Natural killer cell (primary cell): ENCODE measurements at regions not wholly inside any gene's neighbourhood (a gene's known extent, or its start where the extent isn't known, plus 50 kb on each side); places are given as distances from the start of the nearest gene placed in this dataset.

ENCODE experiments used
- ATAC-seq, 3 donors: fragments of 150-1000 bp in 2 of 3; fragments of 200-7000 bp in 1 of 3; cut with Tn5 transposase; 1 replicate in 1 of 3; 2 replicates in 2 of 3; pipeline ENCODE4 v1.10.0; 2021; ENCODE audit warnings: mild to moderate bottlenecking in 2 of 3, moderate library complexity in 2 of 3
- DNase-seq, 2 donors: peaks; one replicate each; pipeline versions ENCODE4 v3.0.0 to v3.0.0-alpha.2; 2013 to 2021; ENCODE audit warnings: mixed read lengths in 1 of 2
- H3K27ac ChIP-seq: one replicate; pipeline ENCODE4 v1.5.1; 2013; ENCODE audit warnings: mild to moderate bottlenecking, low read length
- H3K27me3 ChIP-seq: one replicate; pipeline ENCODE4 v1.6.1; 2013; ENCODE audit warnings: low read length; ENCODE audit not compliant: control insufficient read depth, insufficient read depth
- H3K36me3 ChIP-seq: one replicate; pipeline ENCODE4 v1.6.1; 2013; ENCODE audit warnings: low read length; ENCODE audit not compliant: control insufficient read depth, insufficient read depth
- H3K4me1 ChIP-seq: one replicate; pipeline ENCODE4 v1.6.1; 2013; ENCODE audit warnings: low read length; ENCODE audit not compliant: control insufficient read depth, insufficient read depth
- H3K4me3 ChIP-seq: one replicate; pipeline ENCODE4 v1.5.1; 2013; ENCODE audit warnings: low read length
- H3K9me3 ChIP-seq: one replicate; pipeline ENCODE4 v1.6.1; 2013; ENCODE audit warnings: low read length; ENCODE audit not compliant: control insufficient read depth, insufficient read depth
- H3K27ac Mint-ChIP-seq, 2 donors: one replicate each; pipeline ENCODE4 v1.8.0; 2022; ENCODE audit warnings: mild to moderate bottlenecking in 2 of 2, mixed read lengths in 2 of 2, moderate library complexity in 1 of 2
- H3K27me3 Mint-ChIP-seq, 2 donors: one replicate each; pipeline ENCODE4 v1.8.0; 2022; ENCODE audit warnings: low read depth in 2 of 2, mixed read lengths in 2 of 2
- H3K36me3 Mint-ChIP-seq: one replicate; pipeline ENCODE4 v1.8.0; 2022; ENCODE audit warnings: mixed read lengths
- H3K4me1 Mint-ChIP-seq, 2 donors: one replicate each; pipeline ENCODE4 v1.8.0; 2022; ENCODE audit warnings: mixed read lengths in 2 of 2
- H3K4me3 Mint-ChIP-seq: one replicate; pipeline ENCODE4 v1.8.0; 2022; ENCODE audit warnings: mild to moderate bottlenecking, moderate library complexity, mixed read lengths
- H3K9me3 Mint-ChIP-seq, 2 donors: one replicate each; pipeline ENCODE4 v1.8.0; 2022; ENCODE audit warnings: mixed read lengths in 2 of 2
- WGBS: methylation state at CpG from one replicate; pipeline ENCODE4 v1.1.7; 2013; ENCODE audit warnings: missing lambda C conversion rate; ENCODE audit not compliant: insufficient coverage; 5-methylcytosine and 5-hydroxymethylcytosine counted together
- intact Hi-C: fragments of 100-400 bp; cut with micrococcal nuclease; formaldehyde crosslinking; loops from one replicate; pipeline ENCODE4 v1.14.2; 2022
- TF ChIP-seq, protein P1 (sequence below): fragments of 200-600 bp; IDR thresholded peaks from one replicate; pipeline ENCODE4 v1.8.0; 2022; ENCODE audit warnings: antibody characterized with exemption

GRCh38 chr18:10116574-10116973 is 202.8 kb downstream of the VAPA start:
- Mint-ChIP-seq H3K36me3 (no peaks in the 10 kb centered on the region), H3K27ac (no peak overlapping the region), H3K27me3 (no peaks in the 10 kb centered on the region), H3K9me3 (no peaks in the 10 kb centered on the region), H3K4me1 (no peaks in the 10 kb centered on the region), H3K4me3 (no peak overlapping the region)
- H3K27me3 ChIP-seq = no peaks in the 10 kb centered on the region
- TF ChIP-seq, protein P1, sequence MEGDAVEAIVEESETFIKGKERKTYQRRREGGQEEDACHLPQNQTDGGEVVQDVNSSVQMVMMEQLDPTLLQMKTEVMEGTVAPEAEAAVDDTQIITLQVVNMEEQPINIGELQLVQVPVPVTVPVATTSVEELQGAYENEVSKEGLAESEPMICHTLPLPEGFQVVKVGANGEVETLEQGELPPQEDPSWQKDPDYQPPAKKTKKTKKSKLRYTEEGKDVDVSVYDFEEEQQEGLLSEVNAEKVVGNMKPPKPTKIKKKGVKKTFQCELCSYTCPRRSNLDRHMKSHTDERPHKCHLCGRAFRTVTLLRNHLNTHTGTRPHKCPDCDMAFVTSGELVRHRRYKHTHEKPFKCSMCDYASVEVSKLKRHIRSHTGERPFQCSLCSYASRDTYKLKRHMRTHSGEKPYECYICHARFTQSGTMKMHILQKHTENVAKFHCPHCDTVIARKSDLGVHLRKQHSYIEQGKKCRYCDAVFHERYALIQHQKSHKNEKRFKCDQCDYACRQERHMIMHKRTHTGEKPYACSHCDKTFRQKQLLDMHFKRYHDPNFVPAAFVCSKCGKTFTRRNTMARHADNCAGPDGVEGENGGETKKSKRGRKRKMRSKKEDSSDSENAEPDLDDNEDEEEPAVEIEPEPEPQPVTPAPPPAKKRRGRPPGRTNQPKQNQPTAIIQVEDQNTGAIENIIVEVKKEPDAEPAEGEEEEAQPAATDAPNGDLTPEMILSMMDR = no peak
- DNase-seq (no peak), ATAC-seq (no peak)
- H3K4me1 ChIP-seq = no peaks in the 10 kb centered on the region
- WGBS = 90% methylated on average over 2 of the region's 3 CpGs
- intact Hi-C loops = no loop called here
- no peaks in the 10 kb centered on the region for H3K36me3 ChIP-seq
- no peaks in the 10 kb centered on the region for H3K9me3 ChIP-seq
- no peak overlapping the region for H3K4me3 ChIP-seq
- no peak overlapping the region for H3K27ac ChIP-seq

GRCh38 chr18:10119528-10119927 is 205.7 kb downstream of the VAPA start:
- H3K9me3 Mint-ChIP-seq = no peaks in the 10 kb centered on the region
- Histone ChIP-seq H3K4me3 (no peak overlapping the region), H3K36me3 (no peaks in the 10 kb centered on the region), H3K27ac (no peak overlapping the region), H3K27me3 (no peaks in the 10 kb centered on the region), H3K9me3 (no peaks in the 10 kb centered on the region), H3K4me1 (no peaks in the 10 kb centered on the region)
- ATAC-seq (no peak), DNase-seq (no peak)
- H3K4me3 Mint-ChIP-seq = no peak overlapping the region
- no peak overlapping the region for H3K27ac Mint-ChIP-seq
- H3K4me1 Mint-ChIP-seq = no peaks in the 10 kb centered on the region
- 100% methylated on average over 1 of the region's 1 CpG for WGBS
- intact Hi-C loops = no loop called here
- H3K27me3 Mint-ChIP-seq = no peaks in the 10 kb centered on the region
- TF ChIP-seq, protein P1 = no peak
- H3K36me3 Mint-ChIP-seq = no peaks in the 10 kb centered on the region

- WGBS = no CpG with 5 or more reads among the region's 1 CpG
- no peaks in the 10 kb centered on the region for H3K27me3 ChIP-seq
- no peak overlapping the region for H3K4me3 ChIP-seq
- TF ChIP-seq, protein P1 = no peak
- H3K9me3 ChIP-seq = no peaks in the 10 kb centered on the region
- no peaks in the 10 kb centered on the region for H3K36me3 Mint-ChIP-seq
- intact Hi-C loops = no loop called here
- H3K9me3 Mint-ChIP-seq = no peaks in the 10 kb centered on the region
- ATAC-seq (no peak), DNase-seq (no peak)
- no peak overlapping the region for H3K27ac Mint-ChIP-seq
- H3K36me3 ChIP-seq = no peaks in the 10 kb centered on the region
- H3K4me3 Mint-ChIP-seq = no peak overlapping the region
- H3K27ac ChIP-seq = no peak overlapping the region
- H3K27me3 Mint-ChIP-seq = no peaks in the 10 kb centered on the region
- no peaks in the 10 kb centered on the region for H3K4me1 ChIP-seq
- no peaks in the 10 kb centered on the region for H3K4me1 Mint-ChIP-seq
Observed at GRCh38 chr18:10119991-10120390, 206.2 kb downstream of the VAPA start.

- Histone ChIP-seq H3K9me3 (no peaks in the 10 kb centered on the region), H3K27me3 (no peaks in the 10 kb centered on the region), H3K4me3 (no peak overlapping the region), H3K36me3 (no peaks in the 10 kb centered on the region), H3K27ac (no peak overlapping the region), H3K4me1 (no peaks in the 10 kb centered on the region)
- H3K9me3 Mint-ChIP-seq = no peaks in the 10 kb centered on the region
- H3K4me3 Mint-ChIP-seq = no peak overlapping the region
- ATAC-seq (no peak), DNase-seq (no peak)
- H3K4me1 Mint-ChIP-seq = no peaks in the 10 kb centered on the region
- TF ChIP-seq, protein P1 = no peak
- H3K36me3 Mint-ChIP-seq = no peaks in the 10 kb centered on the region
- 95% methylated on average over 3 of the region's 3 CpGs for WGBS
- H3K27me3 Mint-ChIP-seq = no peaks in the 10 kb centered on the region
- intact Hi-C loops = no loop called here
- no peak overlapping the region for H3K27ac Mint-ChIP-seq
Observed at GRCh38 chr18:10120622-10121021, 206.8 kb downstream of the VAPA start.
